HEK293T (cell line): ENCODE measurements at regions not wholly inside any gene's neighbourhood (a gene's known extent, or its start where the extent isn't known, plus 50 kb on each side); places are given as distances from the start of the nearest gene placed in this dataset.

Source experiments
- CTCF ChIA-PET: fragments of 350-600 bp; formaldehyde crosslinking; extraction: SDS; loops from one replicate; lab custom pipeline; 2021; ENCODE audit warnings: antibody characterized with exemption, inconsistent platforms; lab: Yijun Ruan, JAX
- POLR2A ChIA-PET: fragments of 350-600 bp; formaldehyde crosslinking; extraction: SDS; loops from one replicate; lab custom pipeline; 2020; ENCODE audit warnings: antibody characterized with exemption, inconsistent platforms; lab: Yijun Ruan, JAX
- DNase-seq: peaks from one replicate; pipeline ENCODE4 v3.0.0; 2012; ENCODE audit warnings: mixed read lengths; ENCODE audit errors: extremely low spot score
- ARNT ChIP-seq: fragments of 450-650 bp; IDR thresholded peaks from 2 replicates; pipeline ENCODE4 v1.6.1; 2017; ENCODE audit warnings: mild to moderate bottlenecking
- BHLHE40 ChIP-seq: fragments of 450-650 bp; IDR thresholded peaks from 2 replicates; pipeline ENCODE4 v1.6.1; 2016; ENCODE audit warnings: mild to moderate bottlenecking, moderate library complexity, borderline replicate concordance
- CTBP1 ChIP-seq: fragments of 450-650 bp; IDR thresholded peaks from 2 replicates; pipeline ENCODE4 v1.6.1; 2016; ENCODE audit warnings: borderline replicate concordance
- ELF4 ChIP-seq: fragments of 450-650 bp; IDR thresholded peaks from 2 replicates; pipeline ENCODE4 v1.6.1; 2017; ENCODE audit warnings: antibody characterized with exemption
- FOXA1 ChIP-seq: fragments of 450-650 bp; IDR thresholded peaks from 2 replicates; pipeline ENCODE4 v1.6.1; 2016; ENCODE audit warnings: mild to moderate bottlenecking
- FOXK2 ChIP-seq: fragments of 450-650 bp; IDR thresholded peaks from 2 replicates; pipeline ENCODE4 v1.6.1; 2016; ENCODE audit warnings: mild to moderate bottlenecking
- FOXM1 ChIP-seq: fragments of 450-650 bp; IDR thresholded peaks from 2 replicates; pipeline ENCODE4 v1.6.1; 2017; ENCODE audit warnings: mild to moderate bottlenecking, borderline replicate concordance
- HDGF ChIP-seq: fragments of 450-650 bp; IDR thresholded peaks from 2 replicates; pipeline ENCODE4 v1.6.1; 2017; ENCODE audit warnings: antibody characterized with exemption, borderline replicate concordance
- L3MBTL2 ChIP-seq: fragments of 450-650 bp; conservative IDR thresholded peaks from 2 replicates; pipeline ENCODE4 v1.6.1; 2016; ENCODE audit warnings: mild to moderate bottlenecking
- LEF1 ChIP-seq: fragments of 450-650 bp; IDR thresholded peaks from 2 replicates; pipeline ENCODE4 v1.6.1; 2017; ENCODE audit warnings: mild to moderate bottlenecking, borderline replicate concordance
- NFRKB ChIP-seq: fragments of 450-650 bp; IDR thresholded peaks from 2 replicates; pipeline ENCODE4 v1.6.1; 2016; ENCODE audit warnings: mild to moderate bottlenecking, moderate library complexity
- PKNOX1 ChIP-seq: fragments of 450-650 bp; IDR thresholded peaks from 2 replicates; pipeline ENCODE4 v1.6.1; 2016
- SP1 ChIP-seq: fragments of 450-650 bp; IDR thresholded peaks from 2 replicates; pipeline ENCODE4 v1.6.1; 2017
- SUZ12 ChIP-seq: fragments of 450-650 bp; IDR thresholded peaks from 2 replicates; pipeline ENCODE4 v1.6.1; 2016; ENCODE audit warnings: mild to moderate bottlenecking
- TARDBP ChIP-seq: fragments of 450-650 bp; IDR thresholded peaks from 2 replicates; pipeline ENCODE4 v1.6.1; 2016
- ZNF384 ChIP-seq: fragments of 450-650 bp; IDR thresholded peaks from 2 replicates; pipeline ENCODE4 v1.6.1; 2016

DNA sequence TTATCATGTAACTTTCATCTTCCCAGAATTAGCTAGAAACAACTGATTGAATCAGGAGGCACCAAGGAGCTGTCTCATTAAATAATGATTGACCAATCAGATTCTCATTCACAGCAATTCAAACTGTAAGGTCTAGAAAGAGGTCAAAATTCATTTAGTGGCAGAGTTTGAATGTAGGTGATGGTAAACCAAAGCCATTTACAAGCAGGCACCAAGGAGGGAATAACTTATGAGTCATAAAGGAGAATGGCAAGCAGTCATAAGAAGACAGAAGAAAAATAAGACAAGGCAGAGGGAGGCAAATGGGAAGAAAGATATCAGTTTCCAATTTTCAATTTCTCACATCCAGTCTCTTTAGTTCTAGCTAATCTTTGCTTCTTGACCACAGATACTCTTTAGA, 52.9 kb upstream of the DEFB112 start:
- ChIA-PET POLR2A (no interaction called here), CTCF (no interaction called here)
- TF ChIP-seq ELF4 = no peak
- no peak for TF ChIP-seq FOXK2
- no peak for TF ChIP-seq FOXM1
- no peak for TF ChIP-seq PKNOX1
- no peak for TF ChIP-seq L3MBTL2
- no peak for TF ChIP-seq ZNF384
- TF ChIP-seq SUZ12 = no peak
- TF ChIP-seq BHLHE40 = no peak
- no peak for TF ChIP-seq TARDBP
- no peak for TF ChIP-seq NFRKB

DNA sequence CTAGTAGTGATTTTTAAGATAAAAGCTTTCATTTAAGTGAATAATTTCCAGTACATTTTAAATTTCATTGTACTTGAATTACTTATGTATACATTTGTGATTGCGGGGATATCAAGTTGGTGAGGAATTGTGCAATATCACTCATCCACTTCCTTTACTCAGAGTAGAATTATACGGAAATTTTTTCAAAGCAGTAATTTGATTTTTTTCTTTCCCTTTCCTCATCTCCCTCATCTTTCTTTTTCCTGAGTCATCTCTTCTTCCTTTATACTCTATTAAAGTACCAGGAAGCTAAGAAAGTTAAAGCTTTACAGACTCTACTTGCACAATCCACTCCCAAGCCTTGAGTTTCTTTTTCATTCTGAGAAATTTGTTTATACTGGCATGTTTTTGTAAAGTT, 60.9 kb upstream of the DEFB112 start:
- TF ChIP-seq FOXK2 (no peak), ELF4 (no peak), LEF1 (no peak), ZNF384 (no peak), HDGF (no peak), L3MBTL2 (no peak), BHLHE40 (no peak), ARNT (no peak), FOXA1 (no peak), CTBP1 (no peak)
- CTCF ChIA-PET = no interaction called here
- POLR2A ChIA-PET = no interaction called here

More for the DNA sequence above, 52.9 kb upstream of the DEFB112 start:
- DNase-seq = no peak

DNA sequence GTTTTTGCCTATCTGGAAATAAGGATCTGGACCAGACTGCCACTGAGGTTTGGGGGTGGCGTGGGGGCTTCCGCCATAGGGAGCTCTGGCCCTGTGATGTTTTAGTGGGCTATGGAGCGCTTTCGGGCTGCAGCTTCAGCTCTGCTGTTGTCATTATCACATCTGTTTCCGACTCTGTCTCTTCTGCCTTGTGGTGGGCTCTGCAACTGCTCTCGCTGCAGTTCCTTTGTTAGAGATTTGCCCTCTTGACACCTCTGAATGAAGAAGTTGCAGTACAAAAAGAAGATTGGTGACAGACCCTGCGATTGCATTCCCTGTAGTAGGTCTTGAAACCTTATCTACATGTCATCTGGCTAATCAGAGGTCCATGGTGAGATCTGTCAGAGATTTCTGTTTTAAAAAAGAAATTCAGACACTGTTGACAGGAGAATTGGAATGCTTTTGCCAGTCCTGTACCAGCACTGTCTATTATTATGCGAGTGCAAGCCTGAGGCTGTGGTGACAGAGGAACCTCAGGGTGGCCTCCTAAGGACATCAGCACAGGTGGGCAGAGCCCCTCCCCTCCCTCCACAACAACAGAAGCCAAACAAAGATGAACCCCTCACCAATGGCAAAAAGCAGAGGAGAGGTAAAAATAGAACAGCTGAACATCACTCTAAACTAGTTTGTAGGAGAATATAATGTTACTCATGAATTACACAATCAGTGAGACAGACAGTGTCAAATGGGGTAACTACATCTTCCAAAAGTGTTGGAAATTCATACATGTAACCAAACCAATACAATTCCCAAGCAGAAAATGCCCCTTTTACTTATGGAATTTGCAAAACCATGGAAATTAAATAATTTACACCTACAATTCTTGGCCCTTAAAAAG, 63.5 kb upstream of the DEFB112 start:
- TF ChIP-seq BHLHE40 (no peak), LEF1 (no peak), TARDBP (no peak), FOXM1 (no peak), ELF4 (no peak), SP1 (no peak), HDGF (no peak), ZNF384 (no peak), FOXA1 (no peak), ARNT (no peak), NFRKB (no peak)
- ChIA-PET POLR2A (no interaction called here), CTCF (no interaction called here)
- no peak for DNase-seq

More for the DNA sequence above, 60.9 kb upstream of the DEFB112 start:
- no peak for DNase-seq

GRCh38 chr6:50116390-50116789, 66.7 kb upstream of the DEFB112 start:
- ChIA-PET CTCF (no interaction called here), POLR2A (no interaction called here)

GRCh38 chr6:50116797-50117542, 67.2 kb upstream of the DEFB112 start:
- ChIA-PET CTCF (interaction anchor here (0.6 kb wide), 1 partner anchor 148 kb away, joined by 3 read pairs; no protein-coding TSS in a partner anchor), POLR2A (no interaction called here)
- no peak for DNase-seq
- no peak for TF ChIP-seq ARNT
- no peak for TF ChIP-seq NFRKB
- no peak for TF ChIP-seq CTBP1
- no peak for TF ChIP-seq LEF1
- TF ChIP-seq ELF4 = no peak
- TF ChIP-seq TARDBP = no peak
- no peak for TF ChIP-seq FOXA1

More at GRCh38 chr6:50116390-50116789, 66.7 kb upstream of the DEFB112 start:
- no peak for DNase-seq
- TF ChIP-seq HDGF (no peak), SUZ12 (no peak), FOXK2 (no peak), PKNOX1 (no peak), CTBP1 (no peak), ZNF384 (no peak), ARNT (no peak), NFRKB (no peak), SP1 (no peak), ELF4 (no peak), FOXM1 (no peak), LEF1 (no peak), BHLHE40 (no peak)

- CTCF ChIA-PET = no interaction called here
- no peak for DNase-seq
- TF ChIP-seq BHLHE40 = no peak
- no peak for TF ChIP-seq FOXA1
- no peak for TF ChIP-seq NFRKB
- TF ChIP-seq L3MBTL2 = no peak
- TF ChIP-seq FOXM1 = no peak
- TF ChIP-seq LEF1 = no peak
- no peak for TF ChIP-seq TARDBP
- no peak for TF ChIP-seq ZNF384
- TF ChIP-seq FOXK2 = no peak
- POLR2A ChIA-PET = no interaction called here
These were observed 70.6 kb upstream of the DEFB112 start for GRCh38 chr6:50120300-50120699.
